Endothelial cell of umbilical vein (primary cell): ENCODE measurements at regions not wholly inside any gene's neighbourhood (a gene's known extent, or its start where the extent isn't known, plus 50 kb on each side); places are given as distances from the start of the nearest gene placed in this dataset.

Source experiments
- BruUV-seq: library from RNA; stranded (reverse); fragments of 400-500 nt; replicated peaks from 2 replicates; lab custom pipeline; 2021; lab: Mats Ljungman, UMichigan
- CTCF ChIA-PET: fragments of 300-600, 350-600 bp; sonication (Branson Sonifier 250); formaldehyde crosslinking; loops from one replicate; lab custom pipeline; 2021; ENCODE audit warnings: antibody characterized with exemption, inconsistent platforms; lab: Charles Lee
- POLR2A ChIA-PET: fragments of 300-600, 350-600 bp; sonication (Branson Sonifier 250); formaldehyde crosslinking; loops from one replicate; lab custom pipeline; 2021; ENCODE audit warnings: antibody characterized with exemption, inconsistent platforms; lab: Charles Lee
- DNase-seq: peaks from one replicate; pipeline ENCODE4 v3.0.0-alpha.2; 2011; ENCODE audit warnings: low read depth, low spot score
- FAIRE-seq: peaks from 2 replicates; lab custom pipeline; 2011; peaks lifted over from hg19 to GRCh38; lab: Jason Lieb, UNC
- H2AFZ ChIP-seq: 2 replicates; pipeline ENCODE4 v1.6.0; 2012; ENCODE audit warnings: low read depth, low read length, control low read depth, inconsistent platforms
- H3K27ac ChIP-seq: 2 replicates; pipeline ENCODE4 v1.5.1; 2011; ENCODE audit warnings: low read depth, mild to moderate bottlenecking, control low read depth, low read length, moderate library complexity; ENCODE audit not compliant: insufficient read depth
- H3K27me3 ChIP-seq, 2 experiments: 2 replicates each; pipeline versions ENCODE4 v1.6.0 to v1.6.1; 2011; ENCODE audit warnings: low read length in 2 of 2, mixed read lengths in 1 of 2; ENCODE audit not compliant: control insufficient read depth in 2 of 2, insufficient read depth in 2 of 2
- H3K36me3 ChIP-seq, 2 experiments: 2 replicates in 1 of 2; 3 replicates in 1 of 2; pipeline ENCODE4 v1.5.1; 2011; ENCODE audit warnings: low read length in 2 of 2, mild to moderate bottlenecking in 1 of 2, moderate library complexity in 1 of 2; ENCODE audit not compliant: control insufficient read depth in 2 of 2, insufficient read depth in 2 of 2; ENCODE audit errors: extremely low read depth in 1 of 2
- H3K4me1 ChIP-seq: 3 replicates; pipeline ENCODE4 v1.5.1; 2011; ENCODE audit warnings: mild to moderate bottlenecking, low read length; ENCODE audit not compliant: control insufficient read depth, insufficient read depth; ENCODE audit errors: extremely low read depth
- H3K4me2 ChIP-seq: 2 replicates; pipeline ENCODE4 v1.6.1; 2011; ENCODE audit warnings: low read length, control low read depth, mixed read lengths; ENCODE audit not compliant: insufficient read depth
- H3K4me3 ChIP-seq, 3 experiments: fragments of 200-600 bp in 1 of 3; sonication (generic), shearing (Covaris generic) in 1 of 3; replicated peaks in 1 of 3; 2 replicates each; pipeline ENCODE4 v1.5.1; 2011 to 2016; ENCODE audit warnings: control low read depth in 3 of 3, low read length in 3 of 3, mild to moderate bottlenecking in 2 of 3, inconsistent platforms in 1 of 3, low read depth in 1 of 3, moderate library complexity in 1 of 3; ENCODE audit not compliant: insufficient read depth in 1 of 3
- H3K79me2 ChIP-seq: 2 replicates; pipeline ENCODE4 v1.6.0; 2012; ENCODE audit warnings: low read length, inconsistent platforms; ENCODE audit not compliant: control insufficient read depth, insufficient read depth
- H3K9ac ChIP-seq: replicated peaks from 2 replicates; pipeline ENCODE3; 2011; ENCODE audit warnings: low read length, control low read depth; ENCODE audit not compliant: insufficient read depth; ENCODE audit errors: extremely low read depth
- H3K9me1 ChIP-seq: replicated peaks from 3 replicates; pipeline ENCODE4 v1.6.0; 2011; ENCODE audit warnings: mild to moderate bottlenecking, low read length; ENCODE audit not compliant: control insufficient read depth, insufficient read depth; ENCODE audit errors: extremely low read depth
- H3K9me3 ChIP-seq: replicated peaks from 2 replicates; pipeline ENCODE4 v1.5.1; 2012; ENCODE audit warnings: low read length, inconsistent platforms; ENCODE audit not compliant: control insufficient read depth, insufficient read depth
- H4K20me1 ChIP-seq: replicated peaks from 2 replicates; pipeline ENCODE3; 2011; ENCODE audit warnings: mild to moderate bottlenecking, low read length; ENCODE audit not compliant: control insufficient read depth, insufficient read depth; ENCODE audit errors: extremely low read depth
- CTCF ChIP-seq, 2 donors: IDR thresholded peaks; 1 replicate in 1 of 2; 2 replicates in 1 of 2; pipeline ENCODE4 v1.5.1; 2011; ENCODE audit warnings: low read length in 2 of 2, mild to moderate bottlenecking in 2 of 2, moderate library complexity in 2 of 2, control low read depth in 1 of 2, inconsistent platforms in 1 of 2, low read depth in 1 of 2; ENCODE audit not compliant: insufficient read depth in 1 of 2; ENCODE audit errors: extremely low read depth in 1 of 2
- EZH2 ChIP-seq: IDR thresholded peaks from 2 replicates; pipeline ENCODE4 v1.6.1; 2012; ENCODE audit warnings: borderline replicate concordance, low read depth, mild to moderate bottlenecking, moderate library complexity, low read length, inconsistent platforms; ENCODE audit not compliant: severe bottlenecking
- FOS ChIP-seq: IDR thresholded peaks from 2 replicates; pipeline ENCODE4 v1.6.1; 2011; ENCODE audit warnings: mild to moderate bottlenecking, low read length, moderate library complexity, borderline replicate concordance; ENCODE audit not compliant: insufficient read depth
- GATA2 ChIP-seq: IDR thresholded peaks from 2 replicates; pipeline ENCODE4 v1.7.0; 2011; ENCODE audit warnings: low read depth, mild to moderate bottlenecking, moderate library complexity, mixed read lengths, low read length; ENCODE audit not compliant: insufficient read length, insufficient read depth
- JUN ChIP-seq: IDR thresholded peaks from 2 replicates; pipeline ENCODE4 v1.6.1; 2011; ENCODE audit warnings: borderline replicate concordance, low read depth; ENCODE audit not compliant: insufficient read length, insufficient read depth
- MAX ChIP-seq: IDR thresholded peaks from 2 replicates; pipeline ENCODE4 v1.6.1; 2011; ENCODE audit not compliant: insufficient read depth, insufficient read length
- MYC ChIP-seq: IDR thresholded peaks from one replicate; pipeline ENCODE4 v1.6.1; 2011; ENCODE audit warnings: mild to moderate bottlenecking, low read depth, low read length
- POLR2A ChIP-seq: IDR thresholded peaks from 2 replicates; pipeline ENCODE4 v1.6.1; 2012; ENCODE audit warnings: low read depth, mild to moderate bottlenecking, control low read depth, low read length
- POLR2AphosphoS5 ChIP-seq: IDR thresholded peaks from 2 replicates; pipeline ENCODE4 v1.6.1; 2012; ENCODE audit warnings: low read depth, mild to moderate bottlenecking, control low read depth, low read length, moderate library complexity; ENCODE audit not compliant: insufficient read depth
- dilution Hi-C: fragments of 300-500 bp; cut with MboI; formaldehyde crosslinking; loops from one replicate; pipeline ENCODE4 v1.15.0; 2019; ENCODE audit warnings: low sequenced_read_pairs; ENCODE audit not compliant: extremely low pct_ligation_motif_present
- intact Hi-C: fragments of 100-400 bp; cut with micrococcal nuclease; formaldehyde crosslinking; loops from one replicate; pipeline ENCODE4 v1.10.0; 2022

- Histone ChIP-seq H3K79me2 (no peaks in the 10 kb centered on the region), H3K36me3 (no peaks in the 10 kb centered on the region), H3K27ac (no peak overlapping the region), H3K9me3 (no peaks in the 10 kb centered on the region), H3K4me3 (no peak overlapping the region), H3K9me1 (no peaks in the 10 kb centered on the region), H3K4me2 (no peak overlapping the region), H3K27me3 (no peaks in the 10 kb centered on the region), H4K20me1 (no peaks in the 10 kb centered on the region), H3K4me1 (no peaks in the 10 kb centered on the region), H2AFZ (no peak overlapping the region), H3K9ac (no peak overlapping the region)
- intact Hi-C loops = no loop called here
- no peak for TF ChIP-seq CTCF (IDR thresholded peaks at IDR 0.05; ENCODE audit: extremely low read depth in 1 of 2, insufficient read depth in 1 of 2, low read depth in 1 of 2, low read length in 2 of 2)
- ChIA-PET POLR2A (no interaction called here), CTCF (interaction anchor here (0.8 kb wide), 1 partner anchor 9 kb away, joined by 3 read pairs; no protein-coding TSS in a partner anchor)
- FAIRE-seq (no peak), DNase-seq (no peak)
- dilution Hi-C loops = no loop called here
- no TSS peak for BruUV-seq
Observed at GRCh38 chr15:47640901-47641300, 76.4 kb upstream of the SEMA6D start.

- POLR2A ChIA-PET = no interaction called here
- TF ChIP-seq POLR2A (no peak), MAX (no peak), EZH2 (no peak), JUN (no peak), POLR2AphosphoS5 (no peak), GATA2 (no peak), MYC (no peak), FOS (no peak), CTCF (IDR thresholded peaks at IDR 0.05; ENCODE audit: extremely low read depth in 1 of 2, insufficient read depth in 1 of 2, low read depth in 1 of 2, low read length in 2 of 2) (no peak)
- no peak for DNase-seq
- Histone ChIP-seq H3K27me3 (no peaks in the 10 kb centered on the region), H3K4me2 (no peak overlapping the region), H3K9me1 (no peaks in the 10 kb centered on the region), H3K36me3 (no peaks in the 10 kb centered on the region), H3K9me3 (no peaks in the 10 kb centered on the region), H3K9ac (no peak overlapping the region), H3K27ac (no peak overlapping the region), H3K4me3 (no peak overlapping the region), H4K20me1 (no peaks in the 10 kb centered on the region), H3K79me2 (no peaks in the 10 kb centered on the region), H2AFZ (no peak overlapping the region), H3K4me1 (no peaks in the 10 kb centered on the region)
- CTCF ChIA-PET = no interaction called here
- dilution Hi-C loops = no loop called here
- intact Hi-C loops = no loop called here
- BruUV-seq = no TSS peak
- no peak for FAIRE-seq
Observed at GRCh38 chr15:47644722-47645121, 72.6 kb upstream of the SEMA6D start.
